ENCODE measurements at regions not wholly inside any gene's neighbourhood (a gene's known extent, or its start where the extent isn't known, plus 50 kb on each side); places are given as distances from the start of the nearest gene placed in this dataset.
"Not testable (repeated sequence)": the region's sequence is repeated elsewhere in the genome, so short reads cannot be mapped to it uniquely, and the experiment has no call there.

- not testable (repeated sequence) for H3K9me3 ChIP-seq (ENCODE audit: low read depth, low read length); DNase-seq (ENCODE audit: insufficient read length, low spot score, missing footprints); H3K4me1 ChIP-seq (ENCODE audit: insufficient read depth, low read length); H4K20me1 ChIP-seq (ENCODE audit: insufficient read depth, low read length); H2AFZ ChIP-seq (ENCODE audit: low read length); H3K4me2 ChIP-seq (ENCODE audit: insufficient read depth, low read length); H3K27ac ChIP-seq (ENCODE audit: low read depth, low read length); H3K4me3 ChIP-seq (ENCODE audit: insufficient read depth, low read length); H3K36me3 ChIP-seq (ENCODE audit: insufficient read depth, low read length); H3K27me3 ChIP-seq (ENCODE audit: insufficient read depth, low read length); H3K79me2 ChIP-seq (ENCODE audit: insufficient read depth, low read length)
Observed at GRCh38 chr1:244334842-244335241, 116.9 kb downstream of the ADSS2 start.

DNA sequence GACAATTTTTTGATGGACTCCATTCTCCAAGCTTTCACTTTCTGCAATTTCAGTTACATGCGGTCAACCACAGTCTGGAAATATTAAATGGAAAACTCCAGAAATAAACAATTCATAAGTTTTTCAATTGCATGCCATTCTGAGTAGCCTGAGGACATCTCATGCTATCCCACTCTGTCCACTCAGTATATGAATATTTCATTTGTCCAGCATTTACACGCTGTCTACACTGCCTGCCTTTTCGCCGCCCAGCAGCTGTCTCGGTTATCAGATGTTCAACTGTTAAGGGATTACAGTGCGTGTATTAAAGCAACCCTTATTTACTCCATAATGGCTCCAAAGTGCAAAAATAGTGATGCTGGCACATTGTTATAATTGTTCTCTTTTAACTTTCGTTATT is 116.3 kb downstream of the ADSS2 start:
- DNase-seq (ENCODE audit: insufficient read length, low spot score, missing footprints), result no peak
- Histone ChIP-seq H3K27me3 (ENCODE audit: insufficient read depth, low read length) (no peaks in the 10 kb centered on the region), H3K79me2 (ENCODE audit: insufficient read depth, low read length) (no peaks in the 10 kb centered on the region), H3K4me2 (ENCODE audit: insufficient read depth, low read length) (no peak overlapping the region), H3K27ac (ENCODE audit: low read depth, low read length) (no peak overlapping the region), H3K4me3 (ENCODE audit: insufficient read depth, low read length) (no peak overlapping the region), H4K20me1 (ENCODE audit: insufficient read depth, low read length) (no peaks in the 10 kb centered on the region), H2AFZ (ENCODE audit: low read length) (no peak overlapping the region), H3K36me3 (ENCODE audit: insufficient read depth, low read length) (no peaks in the 10 kb centered on the region), H3K9me3 (ENCODE audit: low read depth, low read length) (no peaks in the 10 kb centered on the region), H3K4me1 (ENCODE audit: insufficient read depth, low read length) (no peaks in the 10 kb centered on the region)
- TF ChIP-seq, protein P1, sequence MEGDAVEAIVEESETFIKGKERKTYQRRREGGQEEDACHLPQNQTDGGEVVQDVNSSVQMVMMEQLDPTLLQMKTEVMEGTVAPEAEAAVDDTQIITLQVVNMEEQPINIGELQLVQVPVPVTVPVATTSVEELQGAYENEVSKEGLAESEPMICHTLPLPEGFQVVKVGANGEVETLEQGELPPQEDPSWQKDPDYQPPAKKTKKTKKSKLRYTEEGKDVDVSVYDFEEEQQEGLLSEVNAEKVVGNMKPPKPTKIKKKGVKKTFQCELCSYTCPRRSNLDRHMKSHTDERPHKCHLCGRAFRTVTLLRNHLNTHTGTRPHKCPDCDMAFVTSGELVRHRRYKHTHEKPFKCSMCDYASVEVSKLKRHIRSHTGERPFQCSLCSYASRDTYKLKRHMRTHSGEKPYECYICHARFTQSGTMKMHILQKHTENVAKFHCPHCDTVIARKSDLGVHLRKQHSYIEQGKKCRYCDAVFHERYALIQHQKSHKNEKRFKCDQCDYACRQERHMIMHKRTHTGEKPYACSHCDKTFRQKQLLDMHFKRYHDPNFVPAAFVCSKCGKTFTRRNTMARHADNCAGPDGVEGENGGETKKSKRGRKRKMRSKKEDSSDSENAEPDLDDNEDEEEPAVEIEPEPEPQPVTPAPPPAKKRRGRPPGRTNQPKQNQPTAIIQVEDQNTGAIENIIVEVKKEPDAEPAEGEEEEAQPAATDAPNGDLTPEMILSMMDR (IDR thresholded peaks at IDR 0.05; ENCODE audit: extremely low read depth, low read depth, low read length), result no peak

GRCh38 chr1:244336232-244336899 is 115.3 kb downstream of the ADSS2 start:
- TF ChIP-seq, protein P1 (IDR thresholded peaks at IDR 0.05; ENCODE audit: extremely low read depth, low read depth, low read length), result no peak
- no peaks in the 10 kb centered on the region for H3K4me1 ChIP-seq (ENCODE audit: insufficient read depth, low read length)
- DNase-seq (ENCODE audit: insufficient read length, low spot score, missing footprints), result peak; percentile 29
- H3K27ac ChIP-seq (ENCODE audit: low read depth, low read length), result no peak overlapping the region
- no peak overlapping the region for H3K4me3 ChIP-seq (ENCODE audit: insufficient read depth, low read length)
- H3K79me2 ChIP-seq (ENCODE audit: insufficient read depth, low read length), result no peaks in the 10 kb centered on the region
- H3K36me3 ChIP-seq (ENCODE audit: insufficient read depth, low read length), result no peaks in the 10 kb centered on the region
- no peaks in the 10 kb centered on the region for H3K27me3 ChIP-seq (ENCODE audit: insufficient read depth, low read length)
- H3K9me3 ChIP-seq (ENCODE audit: low read depth, low read length), result no peaks in the 10 kb centered on the region
- H3K4me2 ChIP-seq (ENCODE audit: insufficient read depth, low read length), result no peak overlapping the region
- H2AFZ ChIP-seq (ENCODE audit: low read length), result no peak overlapping the region
- H4K20me1 ChIP-seq (ENCODE audit: insufficient read depth, low read length), result no peaks in the 10 kb centered on the region

- Histone ChIP-seq H3K4me3 (ENCODE audit: insufficient read depth, low read length) (no peak overlapping the region), H3K27me3 (ENCODE audit: insufficient read depth, low read length) (no peaks in the 10 kb centered on the region), H4K20me1 (ENCODE audit: insufficient read depth, low read length) (no peaks in the 10 kb centered on the region), H3K36me3 (ENCODE audit: insufficient read depth, low read length) (no peaks in the 10 kb centered on the region), H3K9me3 (ENCODE audit: low read depth, low read length) (no peaks in the 10 kb centered on the region), H3K4me1 (ENCODE audit: insufficient read depth, low read length) (no peaks in the 10 kb centered on the region), H3K4me2 (ENCODE audit: insufficient read depth, low read length) (no peak overlapping the region), H3K27ac (ENCODE audit: low read depth, low read length) (no peak overlapping the region), H2AFZ (ENCODE audit: low read length) (no peak overlapping the region), H3K79me2 (ENCODE audit: insufficient read depth, low read length) (no peaks in the 10 kb centered on the region)
- DNase-seq (ENCODE audit: insufficient read length, low spot score, missing footprints), result peak; percentile 4
- TF ChIP-seq, protein P1 (IDR thresholded peaks at IDR 0.05; ENCODE audit: extremely low read depth, low read depth, low read length), result no peak
Observed at GRCh38 chr1:244337839-244338238, 113.9 kb downstream of the ADSS2 start.

Data from osteoblast (primary cell).